Astrocyte (in vitro differentiated cells and primary cell): ENCODE measurements at regions not wholly inside any gene's neighbourhood (a gene's known extent, or its start where the extent isn't known, plus 50 kb on each side); places are given as distances from the start of the nearest gene placed in this dataset.
"Not testable (repeated sequence)": the region's sequence is repeated elsewhere in the genome, so short reads cannot be mapped to it uniquely, and the experiment has no call there.

Experiments used
- DNase-seq: peaks from one replicate; pipeline ENCODE4 v3.0.0-alpha.2; 2010; ENCODE audit warnings: low read depth
- FAIRE-seq: peaks from 2 replicates; lab custom pipeline; 2011; peaks lifted over from hg19 to GRCh38; lab: Jason Lieb, UNC
- H2AFZ ChIP-seq: 2 replicates; pipeline ENCODE4 v1.6.0; 2012; ENCODE audit warnings: low read depth, low read length, inconsistent platforms
- H3K27ac ChIP-seq: 2 replicates; pipeline ENCODE4 v1.5.1; 2011; ENCODE audit warnings: low read depth, low read length, inconsistent platforms
- H3K27me3 ChIP-seq: 2 replicates; pipeline ENCODE4 v1.6.0; 2011; ENCODE audit warnings: low read length, inconsistent platforms; ENCODE audit not compliant: insufficient read depth
- H3K36me3 ChIP-seq: 2 replicates; pipeline ENCODE4 v1.5.1; 2011; ENCODE audit warnings: low read length, inconsistent platforms; ENCODE audit not compliant: insufficient read depth
- H3K4me1 ChIP-seq: 2 replicates; pipeline ENCODE4 v1.5.1; 2011; ENCODE audit warnings: low read length, inconsistent platforms; ENCODE audit not compliant: insufficient read depth
- H3K4me2 ChIP-seq: 2 replicates; pipeline ENCODE4 v1.6.0; 2012; ENCODE audit warnings: low read length, inconsistent platforms
- H3K4me3 ChIP-seq: 2 replicates; pipeline ENCODE4 v1.5.1; 2011; ENCODE audit warnings: low read depth, mild to moderate bottlenecking, low read length, inconsistent platforms; ENCODE audit not compliant: insufficient read depth
- H3K79me2 ChIP-seq: 2 replicates; pipeline ENCODE4 v1.6.0; 2012; ENCODE audit warnings: mild to moderate bottlenecking, low read length, inconsistent platforms; ENCODE audit not compliant: insufficient read depth
- H3K9ac ChIP-seq: 2 replicates; pipeline ENCODE4 v1.6.0; 2012; ENCODE audit warnings: mild to moderate bottlenecking, low read length, inconsistent platforms
- H3K9me3 ChIP-seq: 2 replicates; pipeline ENCODE4 v1.5.1; 2012; ENCODE audit warnings: low read depth, mild to moderate bottlenecking, low read length, inconsistent platforms; ENCODE audit not compliant: insufficient read depth
- H4K20me1 ChIP-seq: 2 replicates; pipeline ENCODE4 v1.6.0; 2012; ENCODE audit warnings: low read length, inconsistent platforms; ENCODE audit not compliant: insufficient read depth
- H3K27ac Mint-ChIP-seq: one replicate; pipeline ENCODE4 v1.8.0; 2021; ENCODE audit warnings: mild to moderate bottlenecking, mixed read lengths; ENCODE audit not compliant: unreplicated experiment
- H3K27me3 Mint-ChIP-seq: one replicate; pipeline ENCODE4 v1.8.0; 2021; ENCODE audit warnings: low read depth, mixed read lengths; ENCODE audit not compliant: unreplicated experiment
- H3K36me3 Mint-ChIP-seq: one replicate; pipeline ENCODE4 v1.8.0; 2021; ENCODE audit warnings: low read depth, mixed read lengths; ENCODE audit not compliant: unreplicated experiment
- H3K4me1 Mint-ChIP-seq: one replicate; pipeline ENCODE4 v1.8.0; 2021; ENCODE audit warnings: low read depth, mixed read lengths; ENCODE audit not compliant: unreplicated experiment
- H3K4me3 Mint-ChIP-seq: one replicate; pipeline ENCODE4 v1.8.0; 2021; ENCODE audit warnings: mild to moderate bottlenecking, moderate library complexity, mixed read lengths; ENCODE audit not compliant: unreplicated experiment
- H3K9me3 Mint-ChIP-seq: one replicate; pipeline ENCODE4 v1.8.0; 2021; ENCODE audit warnings: mild to moderate bottlenecking, mixed read lengths; ENCODE audit not compliant: unreplicated experiment
- EZH2 ChIP-seq: IDR thresholded peaks from 2 replicates; pipeline ENCODE4 v1.6.1; 2012; ENCODE audit warnings: mild to moderate bottlenecking, low read length, inconsistent platforms; ENCODE audit not compliant: insufficient read depth
- TF ChIP-seq, protein P1 (sequence below): IDR thresholded peaks from 2 replicates; pipeline ENCODE4 v1.5.1; 2011; ENCODE audit warnings: low read depth, mild to moderate bottlenecking, inconsistent platforms, low read length, moderate library complexity; ENCODE audit not compliant: insufficient read depth

GRCh38 chr12:74671421-74671820, 133.8 kb downstream of the ATXN7L3B start:
- Histone ChIP-seq H3K4me2 (no peak overlapping the region), H3K4me1 (no peaks in the 10 kb centered on the region), H3K4me3 (no peak overlapping the region), H3K36me3 (no peaks in the 10 kb centered on the region), H3K9me3 (no peaks in the 10 kb centered on the region), H3K9ac (no peak overlapping the region), H3K27ac (no peak overlapping the region), H3K79me2 (no peaks in the 10 kb centered on the region), H4K20me1 (no peaks in the 10 kb centered on the region), H2AFZ (no peak overlapping the region), H3K27me3 (no peaks in the 10 kb centered on the region)
- no peaks in the 10 kb centered on the region for H3K9me3 Mint-ChIP-seq
- FAIRE-seq (no peak), DNase-seq (no peak)
- no peak overlapping the region for H3K27ac Mint-ChIP-seq
- H3K36me3 Mint-ChIP-seq, result no peaks in the 10 kb centered on the region
- no peak overlapping the region for H3K4me3 Mint-ChIP-seq
- peaks cover 2% of the 10 kb centered on the region for H3K4me1 Mint-ChIP-seq
- H3K27me3 Mint-ChIP-seq, result no peaks in the 10 kb centered on the region
- TF ChIP-seq, protein P1, sequence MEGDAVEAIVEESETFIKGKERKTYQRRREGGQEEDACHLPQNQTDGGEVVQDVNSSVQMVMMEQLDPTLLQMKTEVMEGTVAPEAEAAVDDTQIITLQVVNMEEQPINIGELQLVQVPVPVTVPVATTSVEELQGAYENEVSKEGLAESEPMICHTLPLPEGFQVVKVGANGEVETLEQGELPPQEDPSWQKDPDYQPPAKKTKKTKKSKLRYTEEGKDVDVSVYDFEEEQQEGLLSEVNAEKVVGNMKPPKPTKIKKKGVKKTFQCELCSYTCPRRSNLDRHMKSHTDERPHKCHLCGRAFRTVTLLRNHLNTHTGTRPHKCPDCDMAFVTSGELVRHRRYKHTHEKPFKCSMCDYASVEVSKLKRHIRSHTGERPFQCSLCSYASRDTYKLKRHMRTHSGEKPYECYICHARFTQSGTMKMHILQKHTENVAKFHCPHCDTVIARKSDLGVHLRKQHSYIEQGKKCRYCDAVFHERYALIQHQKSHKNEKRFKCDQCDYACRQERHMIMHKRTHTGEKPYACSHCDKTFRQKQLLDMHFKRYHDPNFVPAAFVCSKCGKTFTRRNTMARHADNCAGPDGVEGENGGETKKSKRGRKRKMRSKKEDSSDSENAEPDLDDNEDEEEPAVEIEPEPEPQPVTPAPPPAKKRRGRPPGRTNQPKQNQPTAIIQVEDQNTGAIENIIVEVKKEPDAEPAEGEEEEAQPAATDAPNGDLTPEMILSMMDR, result no peak
- no peak for TF ChIP-seq EZH2

- H4K20me1 ChIP-seq, DNase-seq, H3K4me1 ChIP-seq, H3K27ac ChIP-seq, H3K36me3 ChIP-seq, H3K4me1 Mint-ChIP-seq, H3K4me2 ChIP-seq, H3K27me3 ChIP-seq, FAIRE-seq, H3K9ac ChIP-seq, H2AFZ ChIP-seq, H3K4me3 Mint-ChIP-seq, H3K9me3 ChIP-seq, H3K4me3 ChIP-seq, H3K27ac Mint-ChIP-seq, H3K36me3 Mint-ChIP-seq, H3K27me3 Mint-ChIP-seq, H3K79me2 ChIP-seq: not testable (repeated sequence)
- H3K9me3 Mint-ChIP-seq, result peaks cover 10% of the 10 kb centered on the region
Observed at GRCh38 chr12:74676955-74677354, 139.3 kb downstream of the ATXN7L3B start.

- DNase-seq, result no peak
Observed at GRCh38 chr12:74685385-74685784, 147.8 kb downstream of the ATXN7L3B start.

More at GRCh38 chr12:74685385-74685784, 147.8 kb downstream of the ATXN7L3B start:
- Histone ChIP-seq H3K9ac (no peak overlapping the region), H4K20me1 (no peaks in the 10 kb centered on the region), H3K4me3 (no peak overlapping the region), H3K4me2 (no peak overlapping the region), H3K27me3 (no peaks in the 10 kb centered on the region), H2AFZ (no peak overlapping the region), H3K79me2 (no peaks in the 10 kb centered on the region), H3K27ac (no peak overlapping the region), H3K4me1 (no peaks in the 10 kb centered on the region), H3K9me3 (no peaks in the 10 kb centered on the region), H3K36me3 (no peaks in the 10 kb centered on the region)
- Mint-ChIP-seq H3K9me3 (peaks cover 10% of the 10 kb centered on the region), H3K4me3 (no peak overlapping the region), H3K27me3 (no peaks in the 10 kb centered on the region), H3K36me3 (peaks cover 2% of the 10 kb centered on the region), H3K27ac (no peak overlapping the region), H3K4me1 (no peaks in the 10 kb centered on the region)
- no peak for FAIRE-seq
- no peak for TF ChIP-seq EZH2
- TF ChIP-seq, protein P1, result no peak
